Gastroesophageal sphincter (tissue), 4 donors: ENCODE measurements at regions not wholly inside any gene's neighbourhood (a gene's known extent, or its start where the extent isn't known, plus 50 kb on each side); places are given as distances from the start of the nearest gene placed in this dataset.

Source experiments
- ATAC-seq: fragments of 150-250 bp; one replicate; pipeline ENCODE4 v1.9.1; 2016; ENCODE audit warnings: mild to moderate bottlenecking, moderate library complexity
- H3K27ac ChIP-seq, 4 donors: fragments of 200-600 bp; sonication (generic) in 3 of 4; 1 replicate in 3 of 4; 2 replicates in 1 of 4; pipeline ENCODE4 v1.5.1; 2016 to 2019
- H3K27me3 ChIP-seq: fragments of 200-600 bp; sonication (generic); one replicate; pipeline ENCODE4 v1.5.1; 2019
- H3K36me3 ChIP-seq, 2 donors: fragments of 200-600 bp; sonication (generic); one replicate each; pipeline ENCODE4 v1.5.1; 2019; ENCODE audit warnings: control low read depth in 1 of 2
- H3K4me1 ChIP-seq, 3 donors: fragments of 200-600 bp; sonication (generic); 1 replicate in 2 of 3; 2 replicates in 1 of 3; pipeline ENCODE4 v1.5.1; 2016 to 2019; ENCODE audit warnings: control low read depth in 2 of 3
- H3K4me3 ChIP-seq, 2 donors: fragments of 200-600 bp; sonication (generic); one replicate each; pipeline ENCODE4 v1.5.1; 2019; ENCODE audit warnings: mild to moderate bottlenecking in 1 of 2, moderate library complexity in 1 of 2
- H3K9me3 ChIP-seq, 3 donors: fragments of 200-600 bp; sonication (generic); one replicate each; pipeline ENCODE4 v1.5.1; 2017 to 2019; ENCODE audit warnings: control low read depth in 2 of 3
- EP300 ChIP-seq: sonication (generic); formaldehyde crosslinking; IDR thresholded peaks from one replicate; pipeline ENCODE4 v1.6.1; 2017; ENCODE audit warnings: antibody characterized with exemption, mild to moderate bottlenecking
- POLR2A ChIP-seq, 2 donors: fragments of 450-650 bp; IDR thresholded peaks; one replicate each; pipeline ENCODE4 v1.6.1; 2017; ENCODE audit warnings: antibody characterized with exemption in 2 of 2, mild to moderate bottlenecking in 2 of 2, moderate library complexity in 1 of 2
- POLR2AphosphoS5 ChIP-seq: sonication (generic); formaldehyde crosslinking; IDR thresholded peaks from one replicate; pipeline ENCODE4 v1.6.1; 2017; ENCODE audit warnings: antibody characterized with exemption
- WGBS, 2 donors: methylation state at CpG; one replicate each; pipeline ENCODE4 v1.1.5; 2018; ENCODE audit warnings: low coverage in 1 of 2; 5-methylcytosine and 5-hydroxymethylcytosine counted together
- TF ChIP-seq, protein P1 (sequence below), 4 experiments: fragments of 200-600 bp in 2 of 4; fragments of 450-650 bp in 2 of 4; sonication (generic) in 1 of 4; IDR thresholded peaks; one replicate each; pipeline ENCODE4 v1.5.1; 2017 to 2019; ENCODE audit warnings: antibody characterized with exemption in 4 of 4, mild to moderate bottlenecking in 2 of 4, moderate library complexity in 2 of 4

DNA sequence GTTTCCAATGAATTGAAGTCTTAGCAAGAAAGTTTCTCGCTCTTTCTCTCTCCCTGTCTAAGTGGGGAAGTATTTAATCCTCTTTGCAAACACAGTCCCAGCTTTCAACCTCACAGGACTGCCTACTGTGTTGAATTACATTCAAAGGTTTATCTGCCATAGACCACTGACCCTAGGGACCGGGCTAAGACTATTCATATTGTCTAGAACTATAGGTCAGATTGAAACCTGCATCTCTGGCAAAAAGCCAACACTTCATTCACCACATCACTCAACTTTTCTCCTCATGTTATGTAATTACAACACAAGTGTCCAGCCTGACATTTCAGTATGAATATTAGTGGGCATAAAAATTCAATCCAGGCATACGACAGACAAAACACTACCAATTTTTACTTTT is 314.7 kb upstream of the RSPO3 start:
- Histone ChIP-seq H3K36me3 (no peaks in the 10 kb centered on the region), H3K4me3 (no peak overlapping the region), H3K9me3 (no peaks in the 10 kb centered on the region), H3K27ac (no peak overlapping the region), H3K27me3 (no peaks in the 10 kb centered on the region), H3K4me1 (peaks cover 0 to 8% (median 0%) of the 10 kb centered on the region in 3 donors)
- 69 to 81% methylated on average over 3 of the region's 3 CpGs for WGBS, 2 donors
- TF ChIP-seq POLR2A (IDR thresholded peaks at IDR 0.05) (no peak), EP300 (no peak), POLR2AphosphoS5 (no peak)
- TF ChIP-seq, protein P1, sequence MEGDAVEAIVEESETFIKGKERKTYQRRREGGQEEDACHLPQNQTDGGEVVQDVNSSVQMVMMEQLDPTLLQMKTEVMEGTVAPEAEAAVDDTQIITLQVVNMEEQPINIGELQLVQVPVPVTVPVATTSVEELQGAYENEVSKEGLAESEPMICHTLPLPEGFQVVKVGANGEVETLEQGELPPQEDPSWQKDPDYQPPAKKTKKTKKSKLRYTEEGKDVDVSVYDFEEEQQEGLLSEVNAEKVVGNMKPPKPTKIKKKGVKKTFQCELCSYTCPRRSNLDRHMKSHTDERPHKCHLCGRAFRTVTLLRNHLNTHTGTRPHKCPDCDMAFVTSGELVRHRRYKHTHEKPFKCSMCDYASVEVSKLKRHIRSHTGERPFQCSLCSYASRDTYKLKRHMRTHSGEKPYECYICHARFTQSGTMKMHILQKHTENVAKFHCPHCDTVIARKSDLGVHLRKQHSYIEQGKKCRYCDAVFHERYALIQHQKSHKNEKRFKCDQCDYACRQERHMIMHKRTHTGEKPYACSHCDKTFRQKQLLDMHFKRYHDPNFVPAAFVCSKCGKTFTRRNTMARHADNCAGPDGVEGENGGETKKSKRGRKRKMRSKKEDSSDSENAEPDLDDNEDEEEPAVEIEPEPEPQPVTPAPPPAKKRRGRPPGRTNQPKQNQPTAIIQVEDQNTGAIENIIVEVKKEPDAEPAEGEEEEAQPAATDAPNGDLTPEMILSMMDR (IDR thresholded peaks at IDR 0.05), result no peak
- no peak for ATAC-seq

DNA sequence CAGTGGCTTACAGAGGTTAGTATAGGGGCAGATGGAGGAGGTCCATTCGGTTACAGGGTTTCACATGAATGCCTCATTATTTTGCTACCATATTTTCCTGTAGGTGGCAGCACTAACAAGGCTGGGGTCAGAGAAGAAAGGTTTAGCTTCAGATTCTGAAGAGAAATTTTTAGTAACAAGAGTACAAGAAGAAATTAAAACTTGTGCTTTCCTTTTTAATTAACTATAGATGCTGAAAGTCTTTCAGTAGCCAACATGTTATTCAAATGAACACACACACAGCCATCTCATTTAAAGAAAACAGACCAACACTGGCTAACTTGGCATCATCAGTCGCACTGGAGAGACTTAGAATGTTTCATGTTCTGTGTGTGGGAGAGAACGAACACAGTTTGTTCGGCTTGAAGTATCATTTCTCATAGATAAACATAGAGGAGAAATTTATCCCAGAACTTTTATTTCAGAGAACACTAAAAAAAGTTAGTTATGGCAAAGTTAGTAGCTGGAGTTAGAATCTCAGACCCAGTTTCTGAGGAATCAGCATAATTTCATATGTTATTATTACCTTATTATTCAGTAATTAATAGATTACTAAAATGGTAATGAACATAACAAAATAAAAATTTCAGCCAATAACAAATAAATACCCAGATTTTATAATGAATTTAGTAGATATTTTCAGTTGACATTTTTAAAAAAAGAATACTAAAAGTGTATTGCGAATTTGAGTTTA is 314.0 kb upstream of the RSPO3 start:
- Histone ChIP-seq H3K9me3 (no peaks in the 10 kb centered on the region), H3K27me3 (no peaks in the 10 kb centered on the region), H3K36me3 (no peaks in the 10 kb centered on the region), H3K4me3 (no peak overlapping the region), H3K4me1 (peaks cover 0 to 8% (median 0%) of the 10 kb centered on the region in 3 donors), H3K27ac (peak overlapping the region in 1 of 4 donors; percentile 34)
- peak; percentile 70 for ATAC-seq
- WGBS, 2 donors, result 49 to 55% methylated on average over 5 of the region's 5 CpGs
- TF ChIP-seq POLR2A (IDR thresholded peaks at IDR 0.05) (no peak), POLR2AphosphoS5 (no peak)
- TF ChIP-seq, protein P1 (IDR thresholded peaks at IDR 0.05), result peak; percentile 52 to 77 (median 67)

DNA sequence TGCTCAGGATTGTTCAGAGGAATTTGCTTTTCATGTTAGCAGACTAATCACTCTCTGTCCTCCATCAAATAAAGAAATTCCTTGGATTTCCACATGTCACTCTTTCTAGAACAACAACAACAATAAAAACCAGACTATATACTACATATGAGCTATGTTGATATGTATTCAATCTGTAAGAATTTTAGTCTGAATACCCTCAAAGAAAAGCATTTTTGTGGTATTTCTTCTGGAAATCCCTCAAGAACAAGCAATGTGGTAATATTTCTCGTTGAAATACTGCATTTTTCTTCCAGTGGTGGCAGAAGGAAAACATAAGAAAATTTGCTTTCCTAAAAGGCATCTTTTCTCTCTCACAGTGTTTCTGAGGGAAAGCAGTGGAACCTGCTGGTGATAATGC is 312.6 kb upstream of the RSPO3 start:
- H3K27me3 ChIP-seq, result no peaks in the 10 kb centered on the region
- H3K4me1 ChIP-seq, result peaks cover 0 to 12% (median 0%) of the 10 kb centered on the region in 3 donors
- ATAC-seq, result no peak
- no peak overlapping the region for H3K4me3 ChIP-seq
- TF ChIP-seq, protein P1 (IDR thresholded peaks at IDR 0.05), result no peak
- no peak for TF ChIP-seq EP300
- no peak for TF ChIP-seq POLR2A (IDR thresholded peaks at IDR 0.05)
- no peak for TF ChIP-seq POLR2AphosphoS5
- H3K9me3 ChIP-seq, result no peaks in the 10 kb centered on the region
- no peak overlapping the region for H3K27ac ChIP-seq
- no peaks in the 10 kb centered on the region for H3K36me3 ChIP-seq
- WGBS, 2 donors, result 44 to 67% methylated on average over 1 of the region's 1 CpG

DNA sequence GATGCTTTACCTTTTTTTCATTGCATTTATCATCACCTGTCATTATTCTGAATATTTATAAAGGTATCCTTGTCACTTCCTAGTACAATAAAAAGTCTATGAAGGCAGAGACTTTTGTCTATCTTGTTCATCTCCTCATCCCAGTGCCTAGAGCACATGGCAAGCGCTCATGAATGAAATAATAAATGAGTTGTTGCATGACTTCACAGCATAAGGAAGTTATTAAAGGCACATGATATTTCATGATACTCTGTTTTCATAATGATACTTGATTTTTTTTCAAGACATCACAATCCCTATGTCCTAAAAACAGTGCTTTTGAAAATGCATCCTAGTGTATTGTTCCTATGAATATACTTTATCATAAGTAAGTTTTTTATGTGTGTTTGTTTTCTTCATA is 310.6 kb upstream of the RSPO3 start:
- 92 to 100% methylated on average over 1 of the region's 1 CpG for WGBS, 2 donors
- H3K27me3 ChIP-seq, result no peaks in the 10 kb centered on the region
- peaks cover 0 to 32% (median 3%) of the 10 kb centered on the region in 3 donors for H3K4me1 ChIP-seq
- no peaks in the 10 kb centered on the region for H3K9me3 ChIP-seq
- H3K36me3 ChIP-seq, result no peaks in the 10 kb centered on the region
- TF ChIP-seq POLR2AphosphoS5, result no peak
- no peak for ATAC-seq
- H3K27ac ChIP-seq, result no peak overlapping the region
- no peak overlapping the region for H3K4me3 ChIP-seq

DNA sequence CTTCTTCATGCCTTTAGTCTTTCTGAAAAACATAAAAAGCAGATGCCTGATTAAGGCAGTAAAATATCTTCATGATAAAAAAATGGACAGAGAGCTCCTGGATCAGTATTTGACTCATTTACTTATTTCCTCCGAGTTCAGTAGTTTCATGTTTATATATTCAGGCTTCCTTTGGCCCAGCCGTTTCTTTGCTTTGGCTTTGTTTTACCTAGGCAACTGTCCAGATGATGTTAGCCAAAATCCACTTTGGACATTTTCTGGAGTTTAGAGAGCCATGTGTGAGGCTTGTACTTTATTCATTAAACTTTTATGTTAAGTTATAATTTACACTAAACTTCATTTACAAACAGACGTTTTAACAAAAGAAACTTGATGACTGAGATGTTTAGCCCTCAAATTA is 307.1 kb upstream of the RSPO3 start:
- Histone ChIP-seq H3K9me3 (no peaks in the 10 kb centered on the region), H3K27ac (peak overlapping the region; percentile 15 to 39 (median 24)), H3K4me1 (peaks cover 0 to 29% (median 3%) of the 10 kb centered on the region in 3 donors), H3K27me3 (no peaks in the 10 kb centered on the region), H3K4me3 (no peak overlapping the region), H3K36me3 (no peaks in the 10 kb centered on the region)
- peak; percentile 34 for TF ChIP-seq POLR2AphosphoS5
- TF ChIP-seq EP300, result no peak
- WGBS, 2 donors, result 5 to 6% methylated on average over 3 of the region's 3 CpGs
- ATAC-seq, result peak; percentile 59

DNA sequence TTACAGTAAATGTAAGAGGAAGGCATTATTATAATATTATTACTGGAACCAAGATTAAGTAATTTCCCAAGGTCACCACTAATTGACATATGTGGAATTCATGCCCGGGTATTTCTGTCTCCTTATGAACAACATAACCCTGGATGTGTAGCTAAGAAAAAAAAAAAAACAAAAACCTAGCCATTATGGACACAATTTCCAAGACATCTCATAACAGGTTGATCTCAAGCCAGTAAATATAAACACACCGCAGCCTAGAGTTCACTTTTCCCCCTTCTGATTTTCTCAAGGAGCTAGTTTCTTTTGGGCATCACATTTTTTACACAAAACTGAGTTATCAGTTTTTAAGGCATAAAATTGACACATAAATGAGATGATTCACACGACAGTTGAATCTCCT is 306.5 kb upstream of the RSPO3 start:
- Histone ChIP-seq H3K27ac (peak overlapping the region in 1 of 4 donors; percentile 50), H3K36me3 (no peaks in the 10 kb centered on the region), H3K4me1 (peaks cover 0 to 29% (median 3%) of the 10 kb centered on the region in 3 donors), H3K27me3 (no peaks in the 10 kb centered on the region), H3K9me3 (no peaks in the 10 kb centered on the region), H3K4me3 (no peak overlapping the region)
- no peak for TF ChIP-seq EP300
- TF ChIP-seq POLR2AphosphoS5, result no peak
- TF ChIP-seq, protein P1 (IDR thresholded peaks at IDR 0.05), result no peak
- TF ChIP-seq POLR2A (IDR thresholded peaks at IDR 0.05), result no peak
- 32% methylated on average over 3 of the region's 3 CpGs for WGBS, 2 donors
- no peak for ATAC-seq
